ENCODE measurements at regions not wholly inside any gene's neighbourhood (a gene's known extent, or its start where the extent isn't known, plus 50 kb on each side); places are given as distances from the start of the nearest gene placed in this dataset.

DNA sequence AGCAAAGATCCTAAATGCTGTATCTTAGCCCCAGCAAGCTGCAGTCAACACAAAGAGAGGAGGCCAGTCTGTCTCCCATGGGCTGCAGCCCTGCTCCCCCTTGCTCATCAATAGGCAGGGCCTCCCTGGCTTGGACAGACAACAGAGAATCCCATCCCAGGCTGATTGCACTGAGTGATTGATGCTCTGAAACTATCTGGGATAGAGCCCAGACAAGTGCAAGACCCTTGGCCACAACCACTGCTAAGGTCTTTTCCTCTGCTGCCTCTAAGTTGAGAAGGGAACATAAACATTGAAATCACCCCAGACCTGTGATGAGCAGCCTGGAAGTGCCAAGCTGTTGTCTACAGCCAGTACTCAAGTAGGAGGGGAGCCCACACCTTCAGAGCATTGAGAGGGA lies 661.0 kb upstream of the CDH18 start:
- TF ChIP-seq EZH2 (IDR thresholded peaks at IDR 0.05; ENCODE audit: insufficient read depth, low read length) (no peak), CTCF (IDR thresholded peaks at IDR 0.05; ENCODE audit: insufficient read depth, low read depth, low read length) (no peak)
